Kidney (tissue), 13 donors: ENCODE measurements at regions not wholly inside any gene's neighbourhood (a gene's known extent, or its start where the extent isn't known, plus 50 kb on each side); places are given as distances from the start of the nearest gene placed in this dataset.
A peak's percentile ranks its signal among the peaks of the same experiment; 100 is the strongest.

Experiments
- DNase-seq, 5 donors: peaks; one replicate each; pipeline ENCODE4 v3.0.0-alpha.2; 2013 to 2020
- FAIRE-seq: peaks from 2 replicates; lab custom pipeline; 2012; peaks lifted over from hg19 to GRCh38; lab: Jason Lieb, UNC
- H3K27ac ChIP-seq, 2 donors: one replicate each; pipeline ENCODE4 v1.7.0; 2013; ENCODE audit warnings: low read depth in 2 of 2, low read length in 2 of 2, inconsistent platforms in 1 of 2
- H3K27me3 ChIP-seq: one replicate; pipeline ENCODE4 v1.7.1; 2013; ENCODE audit warnings: low read length, inconsistent platforms; ENCODE audit not compliant: control insufficient read depth, insufficient read depth
- H3K36me3 ChIP-seq, 3 donors: one replicate each; pipeline versions ENCODE4 v1.7.0 to v1.7.1; 2013; ENCODE audit warnings: low read length in 3 of 3, control low read depth in 1 of 3, inconsistent platforms in 1 of 3; ENCODE audit not compliant: insufficient read depth in 3 of 3, control insufficient read depth in 2 of 3
- H3K4me1 ChIP-seq, 3 donors: one replicate each; pipeline versions ENCODE4 v1.7.0 to v1.7.1; 2013; ENCODE audit warnings: low read length in 3 of 3, inconsistent platforms in 1 of 3, low read depth in 1 of 3; ENCODE audit not compliant: control insufficient read depth in 2 of 3, insufficient read depth in 2 of 3
- H3K4me3 ChIP-seq, 3 donors: one replicate each; pipeline versions ENCODE4 v1.7.0 to v1.8.1; 2013; ENCODE audit warnings: low read length in 3 of 3, control low read depth in 1 of 3, inconsistent platforms in 1 of 3
- H3K9ac ChIP-seq, 3 donors: one replicate each; pipeline versions ENCODE4 v1.7.0 to v1.7.1; 2013; ENCODE audit warnings: low read length in 3 of 3, control low read depth in 1 of 3, inconsistent platforms in 1 of 3
- H3K9me3 ChIP-seq, 3 donors: one replicate each; pipeline versions ENCODE4 v1.7.0 to v1.7.1; 2013; ENCODE audit warnings: low read length in 3 of 3, control low read depth in 1 of 3, inconsistent platforms in 1 of 3; ENCODE audit not compliant: control insufficient read depth in 2 of 3, insufficient read depth in 1 of 3
- CTCF ChIP-seq: IDR thresholded peaks from 3 replicates; pipeline ENCODE4 v1.5.1; 2012; ENCODE audit warnings: mild to moderate bottlenecking, moderate library complexity, borderline replicate concordance; ENCODE audit not compliant: insufficient read depth; ENCODE audit errors: extremely low read depth
- intact Hi-C: fragments of 100-400 bp; cut with DNase I; formaldehyde crosslinking; loops from one replicate; pipeline ENCODE4 v1.11.1; 2022
- donor health status: control.
- donor health status: control.
- donor health status: control.
- donor health status: control.
- donor health status: control.
- donor health status: DM: yes; HTN: yes; CAD: no.
- donor health status: Normal renal cell carcinoma (clear cell type).

- intact Hi-C loops, result no loop called here
- DNase-seq (peak in 1 of 5 donors; percentile 39), FAIRE-seq (no peak)
- H3K36me3 ChIP-seq, result no peaks in the 10 kb centered on the region
- H3K9ac ChIP-seq, result no peak overlapping the region
- TF ChIP-seq CTCF, result no peak
- H3K4me1 ChIP-seq, result peaks cover 0 to 4% (median 0%) of the 10 kb centered on the region in 3 donors
- H3K9me3 ChIP-seq, result no peaks in the 10 kb centered on the region
- no peak overlapping the region for H3K27ac ChIP-seq
- no peak overlapping the region for H3K4me3 ChIP-seq
- no peaks in the 10 kb centered on the region for H3K27me3 ChIP-seq
These were observed 724.8 kb upstream of the SEMA6A start for GRCh38 chr5:117299224-117299935.

GRCh38 chr5:117296872-117297271 lies 722.2 kb upstream of the SEMA6A start:
- no peaks in the 10 kb centered on the region for H3K9me3 ChIP-seq
- intact Hi-C loops, result no loop called here
- H3K9ac ChIP-seq, result no peak overlapping the region
- H3K36me3 ChIP-seq, result no peaks in the 10 kb centered on the region
- no peak overlapping the region for H3K4me3 ChIP-seq
- FAIRE-seq, result no peak
- H3K27ac ChIP-seq, result no peak overlapping the region
- peaks cover 0 to 4% (median 0%) of the 10 kb centered on the region in 3 donors for H3K4me1 ChIP-seq
- no peak for DNase-seq
- TF ChIP-seq CTCF, result no peak
- H3K27me3 ChIP-seq, result no peaks in the 10 kb centered on the region

GRCh38 chr5:117295941-117296340 lies 721.3 kb upstream of the SEMA6A start:
- TF ChIP-seq CTCF, result no peak
- Histone ChIP-seq H3K9me3 (no peaks in the 10 kb centered on the region), H3K4me3 (no peak overlapping the region), H3K9ac (no peak overlapping the region), H3K4me1 (peaks cover 0 to 4% (median 0%) of the 10 kb centered on the region in 3 donors), H3K27me3 (no peaks in the 10 kb centered on the region), H3K36me3 (no peaks in the 10 kb centered on the region), H3K27ac (no peak overlapping the region)
- FAIRE-seq (no peak), DNase-seq (no peak)
- intact Hi-C loops, result no loop called here
